GM13976 (cell line): ENCODE measurements at regions not wholly inside any gene's neighbourhood (a gene's known extent, or its start where the extent isn't known, plus 50 kb on each side); places are given as distances from the start of the nearest gene placed in this dataset.

Source experiments
- DNase-seq: peaks from one replicate; pipeline ENCODE4 v3.0.0; 2012; ENCODE audit warnings: low spot score
- in situ Hi-C: fragments of 300-500 bp; cut with MboI; formaldehyde crosslinking; loops from one replicate; pipeline ENCODE4 v1.12.0; 2022; ENCODE audit warnings: low sequenced_read_pairs, mixed read lengths, inconsistent platforms; ENCODE audit not compliant: unreplicated experiment
- TF ChIP-seq, protein P1 (sequence below): IDR thresholded peaks from 2 replicates; pipeline ENCODE4 v1.5.1; 2012; ENCODE audit warnings: borderline replicate concordance, mild to moderate bottlenecking; ENCODE audit not compliant: insufficient read depth; ENCODE audit errors: extremely low read depth, missing control alignments, control extremely low read depth

DNA sequence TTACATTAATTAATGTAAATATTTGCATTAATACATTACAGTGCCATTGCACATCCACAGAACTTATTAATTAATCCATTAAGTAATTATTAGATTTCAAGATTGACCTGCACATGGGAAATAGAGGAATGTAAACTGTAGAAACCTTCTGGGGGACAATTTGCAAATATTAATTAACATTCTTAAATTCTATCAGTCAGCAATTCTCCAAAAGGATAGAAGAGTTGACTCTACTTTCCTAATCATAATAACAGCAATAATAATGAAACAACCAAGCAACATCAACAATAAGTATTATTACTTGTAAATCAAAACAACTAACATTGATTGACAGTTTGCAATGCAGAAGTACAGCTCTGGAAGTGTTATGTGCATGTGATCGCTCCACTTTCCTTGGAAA is 281.6 kb upstream of the CRIM1 start:
- no peak for DNase-seq
- TF ChIP-seq, protein P1, sequence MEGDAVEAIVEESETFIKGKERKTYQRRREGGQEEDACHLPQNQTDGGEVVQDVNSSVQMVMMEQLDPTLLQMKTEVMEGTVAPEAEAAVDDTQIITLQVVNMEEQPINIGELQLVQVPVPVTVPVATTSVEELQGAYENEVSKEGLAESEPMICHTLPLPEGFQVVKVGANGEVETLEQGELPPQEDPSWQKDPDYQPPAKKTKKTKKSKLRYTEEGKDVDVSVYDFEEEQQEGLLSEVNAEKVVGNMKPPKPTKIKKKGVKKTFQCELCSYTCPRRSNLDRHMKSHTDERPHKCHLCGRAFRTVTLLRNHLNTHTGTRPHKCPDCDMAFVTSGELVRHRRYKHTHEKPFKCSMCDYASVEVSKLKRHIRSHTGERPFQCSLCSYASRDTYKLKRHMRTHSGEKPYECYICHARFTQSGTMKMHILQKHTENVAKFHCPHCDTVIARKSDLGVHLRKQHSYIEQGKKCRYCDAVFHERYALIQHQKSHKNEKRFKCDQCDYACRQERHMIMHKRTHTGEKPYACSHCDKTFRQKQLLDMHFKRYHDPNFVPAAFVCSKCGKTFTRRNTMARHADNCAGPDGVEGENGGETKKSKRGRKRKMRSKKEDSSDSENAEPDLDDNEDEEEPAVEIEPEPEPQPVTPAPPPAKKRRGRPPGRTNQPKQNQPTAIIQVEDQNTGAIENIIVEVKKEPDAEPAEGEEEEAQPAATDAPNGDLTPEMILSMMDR, result no peak
- in situ Hi-C loops, result no loop called here

DNA sequence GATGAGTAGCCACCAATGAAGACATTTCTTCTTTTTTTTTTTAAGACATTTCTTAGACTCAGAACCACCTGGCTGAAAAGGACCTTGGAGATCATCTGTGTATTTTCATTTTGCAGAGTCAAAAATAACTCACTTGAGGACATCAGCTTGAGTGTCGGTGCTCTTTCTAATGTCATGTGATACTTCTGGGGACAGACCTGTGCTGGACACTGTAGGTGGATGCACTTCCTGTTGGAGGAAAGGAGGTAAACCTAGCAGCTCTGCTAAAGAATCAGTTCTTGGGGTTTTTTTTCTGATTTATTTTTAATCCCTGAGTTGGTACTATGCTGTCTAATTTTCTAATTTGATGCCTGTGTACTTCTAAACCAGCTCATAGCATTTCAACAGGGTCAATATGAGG is 283.9 kb upstream of the CRIM1 start:
- TF ChIP-seq, protein P1, result no peak
- in situ Hi-C loops, result no loop called here
- DNase-seq, result no peak

DNA sequence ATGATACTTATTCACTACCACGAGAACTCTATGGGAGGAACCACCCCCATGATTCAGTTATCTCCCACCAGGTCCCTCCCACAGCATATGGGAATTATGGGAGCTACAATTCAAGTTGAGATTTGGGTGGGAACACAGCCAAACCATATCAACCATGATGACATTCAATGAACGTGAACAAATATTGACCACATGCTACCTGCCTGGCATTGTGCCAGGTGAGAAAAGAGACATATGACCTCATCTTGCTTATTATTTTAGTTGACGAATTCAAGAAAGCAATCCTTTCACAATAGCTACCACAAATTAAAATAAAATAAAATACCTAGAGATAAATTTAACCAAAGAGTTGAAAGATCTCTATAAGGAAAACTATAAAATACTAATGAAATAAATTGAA is 286.5 kb upstream of the CRIM1 start:
- TF ChIP-seq, protein P1, result no peak
- in situ Hi-C loops, result no loop called here
- no peak for DNase-seq

DNA sequence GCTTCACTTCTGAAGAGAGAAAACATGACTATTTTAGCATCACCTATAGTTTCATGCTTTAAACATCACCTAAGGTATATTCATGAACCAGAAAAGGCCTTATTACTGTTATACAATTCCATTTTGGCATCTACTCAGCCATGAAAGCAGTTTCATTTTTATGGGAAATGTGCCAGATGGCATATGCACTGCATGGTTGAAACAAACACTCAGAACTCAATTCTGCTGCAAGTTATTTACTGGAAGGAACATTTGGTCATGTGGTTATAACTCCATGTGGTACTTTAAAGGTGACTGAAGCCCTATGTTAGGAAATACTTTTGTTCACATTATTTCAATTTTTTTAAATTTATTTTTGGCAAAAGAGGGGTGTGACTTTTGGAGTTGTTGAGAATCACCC is 287.5 kb upstream of the CRIM1 start:
- in situ Hi-C loops, result no loop called here
- DNase-seq, result no peak
- TF ChIP-seq, protein P1, result no peak

DNA sequence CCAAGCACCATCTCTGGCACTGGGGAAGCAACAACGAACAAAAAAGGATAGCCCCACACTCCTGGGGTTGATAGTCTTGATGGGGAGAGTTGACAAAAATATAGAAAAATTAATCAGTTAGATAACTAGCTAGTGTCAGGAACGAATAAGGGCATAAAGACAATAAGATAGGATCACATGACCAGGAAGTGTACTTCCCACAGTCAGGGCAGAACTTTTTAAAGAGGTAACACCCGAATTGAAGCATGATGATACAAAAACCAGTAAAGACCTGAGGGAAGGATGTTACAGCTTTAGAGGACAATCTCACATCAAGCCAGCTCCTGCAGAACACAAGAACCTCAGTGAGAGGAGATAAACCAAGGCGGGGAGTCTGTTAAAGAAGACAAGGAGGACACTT is 295.4 kb upstream of the CRIM1 start:
- in situ Hi-C loops, result no loop called here
- no peak for DNase-seq
- TF ChIP-seq, protein P1, result no peak

DNA sequence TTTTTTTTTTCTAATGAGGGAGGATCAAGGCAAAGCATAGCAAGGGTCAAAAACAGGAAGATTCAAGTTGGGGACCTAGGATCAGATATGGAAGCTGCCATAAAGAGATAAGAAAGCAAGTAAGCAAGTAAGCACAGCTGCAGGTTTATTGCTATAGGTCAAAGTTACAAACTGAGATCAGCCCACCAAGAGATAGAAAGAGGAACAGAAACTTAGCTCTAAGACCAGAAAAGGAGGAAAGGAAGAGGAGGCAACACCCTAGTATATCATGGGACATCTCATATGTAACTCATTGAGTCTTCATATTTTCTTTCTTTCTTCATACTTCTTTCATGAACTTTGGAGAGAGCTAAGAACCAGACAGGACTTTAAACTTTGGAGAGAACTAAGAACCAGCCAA is 295.9 kb upstream of the CRIM1 start:
- in situ Hi-C loops, result no loop called here
- peak; percentile 10 for DNase-seq
- TF ChIP-seq, protein P1, result no peak

DNA sequence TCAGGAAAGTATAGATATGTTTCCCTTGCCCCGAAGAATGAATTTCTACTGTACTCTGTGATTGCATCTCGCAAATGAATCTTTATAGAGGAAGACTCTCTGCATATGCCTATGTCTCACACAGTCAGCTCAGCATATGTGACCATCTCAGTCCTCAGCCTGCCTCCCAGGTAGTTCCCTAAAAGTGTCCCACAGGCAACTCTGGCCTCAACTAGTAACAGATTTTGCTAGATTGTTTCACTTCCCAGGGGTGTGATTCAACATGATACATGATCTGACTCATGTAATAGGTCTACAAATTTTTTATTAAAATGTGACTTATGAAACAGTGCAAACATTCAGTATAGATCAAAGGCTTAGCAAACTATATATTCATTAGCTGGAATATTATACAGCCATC is 296.6 kb upstream of the CRIM1 start:
- in situ Hi-C loops, result no loop called here
- DNase-seq, result no peak
- TF ChIP-seq, protein P1, result no peak
